ENCODE measurements at regions not wholly inside any gene's neighbourhood (a gene's known extent, or its start where the extent isn't known, plus 50 kb on each side); places are given as distances from the start of the nearest gene placed in this dataset.
"Not testable (repeated sequence)": the region's sequence is repeated elsewhere in the genome, so short reads cannot be mapped to it uniquely, and the experiment has no call there.

DNA sequence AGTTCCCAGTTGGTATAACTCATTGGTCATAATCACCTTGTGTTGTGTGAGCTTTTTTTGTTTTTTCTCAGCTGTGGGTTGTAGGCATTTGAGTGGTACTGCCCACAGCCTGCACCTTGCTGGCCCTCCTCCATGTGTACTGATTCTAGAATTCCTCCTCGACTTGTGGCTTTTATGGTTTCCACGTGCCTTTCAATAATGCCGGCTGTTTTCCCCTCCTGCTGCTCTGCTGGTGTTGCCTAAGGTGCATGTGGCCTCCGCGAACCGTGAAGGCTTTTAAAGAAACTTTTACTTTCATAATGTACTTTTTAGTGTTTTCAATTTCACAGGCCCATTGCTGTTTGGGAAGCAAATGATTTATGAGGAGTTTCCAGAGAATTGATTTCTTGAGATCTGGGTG lies 518.0 kb downstream of the REEP3 start:
- TF ChIP-seq, protein P1, sequence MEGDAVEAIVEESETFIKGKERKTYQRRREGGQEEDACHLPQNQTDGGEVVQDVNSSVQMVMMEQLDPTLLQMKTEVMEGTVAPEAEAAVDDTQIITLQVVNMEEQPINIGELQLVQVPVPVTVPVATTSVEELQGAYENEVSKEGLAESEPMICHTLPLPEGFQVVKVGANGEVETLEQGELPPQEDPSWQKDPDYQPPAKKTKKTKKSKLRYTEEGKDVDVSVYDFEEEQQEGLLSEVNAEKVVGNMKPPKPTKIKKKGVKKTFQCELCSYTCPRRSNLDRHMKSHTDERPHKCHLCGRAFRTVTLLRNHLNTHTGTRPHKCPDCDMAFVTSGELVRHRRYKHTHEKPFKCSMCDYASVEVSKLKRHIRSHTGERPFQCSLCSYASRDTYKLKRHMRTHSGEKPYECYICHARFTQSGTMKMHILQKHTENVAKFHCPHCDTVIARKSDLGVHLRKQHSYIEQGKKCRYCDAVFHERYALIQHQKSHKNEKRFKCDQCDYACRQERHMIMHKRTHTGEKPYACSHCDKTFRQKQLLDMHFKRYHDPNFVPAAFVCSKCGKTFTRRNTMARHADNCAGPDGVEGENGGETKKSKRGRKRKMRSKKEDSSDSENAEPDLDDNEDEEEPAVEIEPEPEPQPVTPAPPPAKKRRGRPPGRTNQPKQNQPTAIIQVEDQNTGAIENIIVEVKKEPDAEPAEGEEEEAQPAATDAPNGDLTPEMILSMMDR (conservative IDR thresholded peaks at IDR 0.05; ENCODE audit: control insufficient read depth, insufficient read depth, low read depth, low read length): no peak
- H3K4me3 ChIP-seq (ENCODE audit: control insufficient read depth, low read depth, low read length): no peak overlapping the region
- DNase-seq (ENCODE audit: low read depth): no peak

DNA sequence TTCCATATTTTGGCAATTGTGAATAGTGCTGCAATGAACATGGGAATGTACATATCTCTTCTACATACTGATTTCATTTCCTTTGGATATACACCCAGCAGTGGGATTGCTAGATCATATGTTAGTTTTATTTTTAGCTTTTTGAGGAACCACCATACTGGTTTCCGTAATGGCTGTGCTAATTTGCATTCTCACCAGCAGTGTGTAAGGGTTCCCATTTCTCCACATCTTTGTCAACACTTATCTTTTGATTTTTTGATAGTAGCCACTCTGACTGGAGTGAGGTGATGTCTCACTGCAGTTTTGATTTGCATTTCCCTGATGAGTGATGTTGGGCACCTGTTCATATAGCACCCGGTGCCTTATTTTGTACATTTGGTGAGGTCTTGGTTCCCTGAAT lies 519.6 kb downstream of the REEP3 start:
- no peak overlapping the region for H3K4me3 ChIP-seq (ENCODE audit: control insufficient read depth, low read depth, low read length)
- TF ChIP-seq, protein P1 (conservative IDR thresholded peaks at IDR 0.05; ENCODE audit: control insufficient read depth, insufficient read depth, low read depth, low read length): no peak

DNA sequence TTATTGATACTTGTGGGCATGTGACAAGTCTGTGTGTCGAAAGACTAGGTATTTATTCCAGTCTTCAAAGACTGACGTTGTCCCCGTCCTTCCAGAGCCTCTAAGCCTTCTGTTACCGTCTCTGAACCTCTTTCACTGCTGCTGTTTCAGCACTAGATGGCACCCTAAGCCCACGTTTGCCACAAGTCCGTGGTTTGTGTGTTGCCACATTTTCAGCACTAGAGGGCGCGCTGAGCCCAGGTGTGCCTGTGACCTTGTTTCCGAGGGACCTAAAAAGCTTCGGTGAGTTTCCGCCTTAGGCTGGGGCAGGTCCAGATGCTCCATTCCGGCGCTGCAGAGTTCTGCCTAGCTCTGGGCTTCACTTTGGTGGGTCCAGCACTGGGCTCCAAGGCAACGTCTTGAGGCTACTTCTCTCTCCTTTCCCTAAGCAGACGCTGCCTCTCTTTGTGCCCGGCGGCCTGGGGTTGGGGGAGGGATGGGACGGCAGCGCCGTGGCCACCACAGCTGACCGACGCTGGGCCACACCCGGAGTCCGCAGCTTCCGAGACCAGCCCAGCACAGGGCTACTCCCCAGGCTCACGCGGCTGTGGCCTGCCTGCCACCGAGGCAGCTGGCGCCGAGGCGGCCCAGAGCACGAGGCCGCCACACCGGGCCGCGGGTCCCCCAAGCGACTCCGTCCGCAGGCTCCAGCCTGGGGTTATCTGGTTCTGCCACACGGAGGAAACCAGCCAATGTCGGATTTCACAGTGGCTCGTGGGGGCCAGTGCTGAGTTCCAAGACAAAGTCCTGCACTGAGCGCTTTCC lies 520.2 kb downstream of the REEP3 start:
- no peak overlapping the region for H3K4me3 ChIP-seq (ENCODE audit: control insufficient read depth, low read depth, low read length)
- TF ChIP-seq, protein P1 (conservative IDR thresholded peaks at IDR 0.05; ENCODE audit: control insufficient read depth, insufficient read depth, low read depth, low read length): peak; percentile 100
- DNase-seq (ENCODE audit: low read depth): peak; percentile 67

More for the DNA sequence above, 519.6 kb downstream of the REEP3 start:
- no peak for DNase-seq (ENCODE audit: low read depth)

DNA sequence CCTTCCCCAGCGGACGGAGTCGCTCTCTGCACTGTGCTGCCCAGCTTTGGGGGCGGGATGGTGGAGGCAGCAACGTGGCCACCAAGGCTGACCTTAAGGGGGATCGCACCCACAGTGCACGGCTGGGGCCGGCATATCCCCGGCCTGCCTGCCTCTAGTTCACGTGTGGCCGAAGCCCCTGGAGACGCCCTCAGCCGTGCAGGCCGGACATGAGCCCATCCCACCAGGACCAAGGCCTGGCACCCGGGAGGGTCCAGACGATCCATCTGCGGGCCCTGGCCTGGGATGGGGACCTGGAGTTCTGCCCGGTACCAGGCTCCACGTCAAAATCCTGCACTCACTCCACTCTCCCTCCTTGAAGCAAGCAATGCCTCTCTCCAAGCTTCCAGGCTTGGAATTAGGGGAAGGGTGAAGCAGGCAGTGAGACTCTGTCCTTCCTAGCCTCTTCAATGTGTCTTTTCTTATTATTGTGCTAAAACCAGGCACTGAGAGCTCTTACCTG lies 520.8 kb downstream of the REEP3 start:
- no peak for DNase-seq (ENCODE audit: low read depth)
- TF ChIP-seq, protein P1 (conservative IDR thresholded peaks at IDR 0.05; ENCODE audit: control insufficient read depth, insufficient read depth, low read depth, low read length): no peak
- H3K4me3 ChIP-seq (ENCODE audit: control insufficient read depth, low read depth, low read length): no peak overlapping the region

DNA sequence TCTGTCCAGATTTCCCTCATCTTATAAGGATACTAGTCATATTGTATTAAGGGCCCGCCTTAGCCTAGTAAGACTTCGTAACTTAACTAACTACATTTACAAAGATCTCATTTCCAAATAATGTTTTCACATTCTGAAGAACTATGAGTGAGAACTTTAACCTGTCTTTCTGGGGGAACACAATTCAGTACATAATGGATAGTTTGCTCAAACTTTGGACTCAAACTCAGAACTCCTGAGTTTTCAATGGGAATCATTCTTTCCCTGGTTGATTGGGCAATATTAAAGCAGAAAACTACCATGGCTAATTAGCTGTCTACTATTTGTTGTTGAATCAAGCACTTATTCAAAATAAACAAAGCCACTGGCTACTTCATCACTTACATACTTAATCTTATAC lies 522.9 kb downstream of the REEP3 start:
- TF ChIP-seq, protein P1 (conservative IDR thresholded peaks at IDR 0.05; ENCODE audit: control insufficient read depth, insufficient read depth, low read depth, low read length): no peak
- no peak overlapping the region for H3K4me3 ChIP-seq (ENCODE audit: control insufficient read depth, low read depth, low read length)
- no peak for DNase-seq (ENCODE audit: low read depth)

DNA sequence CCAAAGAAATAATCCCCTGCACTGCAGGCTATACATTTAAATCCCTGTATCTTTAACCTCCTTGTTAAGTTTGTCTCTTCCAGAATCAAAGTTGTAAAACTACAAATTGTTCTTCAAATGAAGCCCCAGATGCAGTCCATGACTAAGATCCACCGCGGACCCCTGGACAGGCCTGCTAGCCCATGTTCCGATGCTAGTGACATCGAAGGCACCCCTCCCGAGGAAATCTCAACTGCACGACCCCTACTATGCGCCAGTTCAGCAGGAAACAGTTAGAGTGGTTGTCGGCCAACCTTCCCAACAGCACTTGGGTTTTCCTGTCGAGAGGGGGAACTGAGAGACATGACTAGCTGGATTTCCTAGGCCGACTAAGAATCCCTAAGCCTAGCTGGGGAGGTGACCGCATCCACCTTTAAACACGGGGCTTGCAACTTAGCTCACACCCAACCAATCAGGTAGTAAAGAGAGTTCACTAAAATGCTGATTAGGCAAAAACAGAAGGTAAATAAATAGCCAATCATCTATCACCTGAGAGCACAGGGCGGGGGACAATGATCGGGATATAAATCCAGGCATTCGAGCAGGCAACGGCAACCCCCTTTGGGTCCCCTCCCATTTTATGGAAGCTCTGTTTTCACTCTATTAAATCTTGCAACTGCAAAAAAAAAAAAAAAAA lies 523.9 kb downstream of the REEP3 start:
- H3K4me3 ChIP-seq (ENCODE audit: control insufficient read depth, low read depth, low read length); DNase-seq (ENCODE audit: low read depth): not testable (repeated sequence)

DNA sequence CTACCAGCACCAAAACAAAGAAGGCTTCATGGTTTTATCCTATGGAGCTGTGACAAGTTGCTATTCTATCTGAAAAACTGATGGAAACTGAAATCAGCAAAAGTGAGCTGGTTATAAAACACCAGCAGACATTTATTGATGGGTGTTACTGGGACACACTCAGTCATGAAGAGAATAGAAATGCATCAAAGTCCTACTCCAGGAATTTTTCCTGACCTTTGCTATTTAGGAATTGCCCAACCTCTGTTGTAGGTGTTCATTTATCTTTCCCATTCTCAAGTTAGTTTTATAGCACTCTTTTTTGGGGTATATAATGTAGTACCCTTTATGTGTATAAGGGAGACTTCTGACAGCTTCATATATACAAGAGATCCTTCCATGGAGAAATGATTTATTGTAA lies 533.2 kb downstream of the REEP3 start:
- no peak for DNase-seq (ENCODE audit: low read depth)
- TF ChIP-seq, protein P1 (conservative IDR thresholded peaks at IDR 0.05; ENCODE audit: control insufficient read depth, insufficient read depth, low read depth, low read length): no peak

More for the DNA sequence above, 533.2 kb downstream of the REEP3 start:
- no peak overlapping the region for H3K4me3 ChIP-seq (ENCODE audit: control insufficient read depth, low read depth, low read length)

Measured in fibroblast of mammary gland (primary cell).